HG03175 (cell line): ENCODE measurements at regions not wholly inside any gene's neighbourhood (a gene's known extent, or its start where the extent isn't known, plus 50 kb on each side); places are given as distances from the start of the nearest gene placed in this dataset.

Experiments used
- ATAC-seq: cut with Tn5 transposase; IDR thresholded peaks from one replicate; pipeline ENCODE4 v1.9.1; 2021; ENCODE audit warnings: mild to moderate bottlenecking, moderate library complexity; ENCODE audit not compliant: unreplicated experiment

DNA sequence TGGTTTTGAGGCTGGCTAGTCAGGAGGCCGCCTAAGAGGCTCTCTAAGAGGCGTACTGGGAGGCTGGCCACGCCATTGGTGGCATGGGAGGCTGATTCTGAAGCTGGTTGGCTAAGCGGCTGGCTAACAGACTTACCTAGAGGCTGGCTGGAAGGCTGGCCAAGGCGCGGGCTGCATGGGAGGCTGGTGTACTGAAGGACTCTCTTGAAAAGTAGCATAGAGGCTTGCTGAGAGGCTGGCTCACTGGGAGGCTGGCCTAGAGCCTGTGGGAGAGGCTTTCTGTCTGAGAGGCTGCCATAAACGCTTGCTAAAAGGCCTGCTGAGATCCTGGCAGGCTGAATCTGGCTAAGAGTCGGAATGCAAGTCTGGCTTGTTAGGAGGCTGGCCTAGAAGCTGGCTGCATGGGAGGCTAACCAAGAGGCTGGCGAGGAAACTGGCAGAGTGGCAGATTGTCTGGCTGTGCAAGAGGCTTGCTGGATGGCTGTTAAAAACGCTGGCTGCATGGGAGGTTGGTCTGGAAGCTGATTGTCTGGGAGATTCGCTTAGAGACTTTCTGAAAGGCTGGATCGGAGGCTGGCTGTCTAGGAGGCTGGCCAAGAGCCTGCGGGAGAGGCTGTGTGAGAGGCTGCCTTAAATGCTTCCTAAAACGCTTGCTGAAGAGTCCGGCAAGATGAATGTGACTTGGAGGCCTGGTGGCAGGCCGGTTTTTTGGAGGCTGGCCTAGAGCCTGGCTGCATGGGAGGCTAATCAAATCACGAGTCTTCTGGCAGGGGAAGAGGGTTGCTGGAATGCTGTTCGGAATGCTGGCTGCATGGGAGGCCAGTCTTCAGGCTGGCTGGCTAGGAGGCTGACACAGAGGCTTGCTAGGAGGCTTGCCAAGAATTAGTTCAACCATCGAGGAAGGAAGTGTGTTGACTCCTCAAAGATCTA is 134.2 kb downstream of the OR13A1 start:
- no peak for ATAC-seq

DNA sequence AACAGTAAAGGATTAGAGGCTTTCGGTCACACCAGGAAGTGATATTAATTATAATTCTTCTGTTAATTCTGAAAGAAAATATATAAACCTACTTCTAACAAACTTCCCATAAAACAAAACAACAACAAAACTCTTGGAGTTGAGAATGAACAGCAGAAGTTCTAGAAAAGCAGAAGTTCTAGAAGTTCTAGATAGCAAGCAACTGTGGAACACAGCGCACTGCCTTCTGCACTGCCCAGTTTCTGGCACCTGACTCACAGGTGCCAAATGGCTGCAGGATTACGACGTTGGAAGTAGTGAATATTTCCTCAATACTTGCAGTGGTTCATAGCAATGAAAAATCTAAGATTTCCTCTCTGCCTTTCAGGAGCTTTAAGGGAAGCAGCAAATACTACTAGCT is 132.2 kb downstream of the OR13A1 start:
- no peak for ATAC-seq

DNA sequence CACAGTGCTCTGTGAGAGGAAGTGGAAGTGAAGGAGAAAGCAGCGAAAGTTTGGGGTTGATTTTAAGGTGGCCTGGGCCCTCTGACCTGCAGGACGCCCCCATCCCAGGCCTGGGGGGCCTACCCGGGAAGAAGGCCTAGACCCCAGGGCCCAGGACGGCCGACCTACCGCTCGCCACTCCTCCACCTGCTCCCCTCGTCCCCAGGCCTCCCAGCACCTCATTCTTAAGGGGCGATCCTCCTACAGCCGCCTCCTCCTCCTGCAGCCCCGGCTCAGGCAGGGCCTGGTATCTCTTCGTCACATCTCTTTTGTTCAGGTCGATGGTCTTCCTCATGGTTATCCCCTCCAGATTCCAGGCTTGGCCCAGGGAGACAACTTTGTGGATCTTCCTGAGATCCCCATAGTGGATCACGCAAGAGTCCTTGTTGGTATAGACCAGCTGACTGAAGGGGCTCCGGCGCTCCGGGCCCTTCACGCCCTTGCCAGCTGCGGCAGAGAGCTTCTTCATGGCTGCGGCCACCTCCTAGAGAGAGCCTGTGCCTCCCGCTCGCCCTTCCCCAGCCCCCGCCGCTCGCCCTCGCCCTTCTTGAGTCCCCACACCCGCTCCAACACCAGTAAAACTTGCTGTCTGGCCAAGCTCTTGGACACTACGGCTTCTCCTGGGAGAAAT is 117.5 kb downstream of the OR13A1 start:
- ATAC-seq = no peak

GRCh38 chr10:45198486-45199204 is 116.8 kb downstream of the OR13A1 start:
- no peak for ATAC-seq

- ATAC-seq = no peak
These were observed 116.1 kb downstream of the OR13A1 start for GRCh38 chr10:45199205-45199740.

DNA sequence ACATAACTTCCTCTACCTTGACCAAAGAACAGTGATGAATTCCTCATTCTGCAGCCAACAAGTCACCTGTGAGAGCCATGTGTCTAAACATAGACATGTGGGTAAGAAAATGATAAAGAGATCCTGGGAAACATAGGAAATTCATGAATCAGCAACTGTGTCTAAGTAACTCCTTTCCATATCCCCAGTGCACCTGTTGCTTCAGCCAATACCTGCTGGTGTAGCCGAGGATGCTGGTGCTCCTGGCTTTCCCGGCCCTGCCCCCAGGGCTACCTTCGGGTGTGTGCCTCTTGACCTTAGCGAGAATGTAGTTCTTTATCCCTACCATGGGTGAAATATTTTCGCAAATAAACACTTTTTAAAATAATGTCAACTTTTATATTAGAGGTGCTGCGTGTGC is 114.1 kb downstream of the OR13A1 start:
- no peak for ATAC-seq

GRCh38 chr10:45202242-45202641 is 113.2 kb downstream of the OR13A1 start:
- no peak for ATAC-seq

- ATAC-seq = no peak
These were observed 110.2 kb downstream of the OR13A1 start for GRCh38 chr10:45204954-45205775.

DNA sequence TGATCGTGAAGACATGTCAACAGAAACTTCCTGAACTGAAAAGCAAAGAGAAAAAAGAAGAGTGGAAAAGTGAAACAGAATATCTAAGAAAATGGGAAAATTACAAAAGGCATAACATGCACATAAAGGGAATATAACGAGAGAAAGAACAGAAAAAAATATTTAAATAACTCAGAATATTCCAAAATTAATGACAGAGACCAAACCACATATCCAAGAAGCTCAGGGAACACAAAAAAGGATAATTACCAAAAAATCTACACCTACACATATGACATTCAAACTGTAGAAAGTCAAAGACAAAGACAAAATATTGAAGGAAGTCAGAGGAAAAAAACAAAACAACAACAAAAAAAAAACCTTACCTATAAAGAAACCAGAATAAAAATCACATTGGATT is 105.5 kb downstream of the OR13A1 start:
- ATAC-seq = no peak

- ATAC-seq = no peak
These were observed 103.8 kb downstream of the OR13A1 start for GRCh38 chr10:45211576-45211975.

GRCh38 chr10:45219416-45219815 is 96.0 kb downstream of the OR13A1 start:
- ATAC-seq = no peak

GRCh38 chr10:45220931-45221330 is 94.5 kb downstream of the OR13A1 start:
- no peak for ATAC-seq

GRCh38 chr10:45224219-45224841 is 91.1 kb downstream of the OR13A1 start:
- no peak for ATAC-seq

DNA sequence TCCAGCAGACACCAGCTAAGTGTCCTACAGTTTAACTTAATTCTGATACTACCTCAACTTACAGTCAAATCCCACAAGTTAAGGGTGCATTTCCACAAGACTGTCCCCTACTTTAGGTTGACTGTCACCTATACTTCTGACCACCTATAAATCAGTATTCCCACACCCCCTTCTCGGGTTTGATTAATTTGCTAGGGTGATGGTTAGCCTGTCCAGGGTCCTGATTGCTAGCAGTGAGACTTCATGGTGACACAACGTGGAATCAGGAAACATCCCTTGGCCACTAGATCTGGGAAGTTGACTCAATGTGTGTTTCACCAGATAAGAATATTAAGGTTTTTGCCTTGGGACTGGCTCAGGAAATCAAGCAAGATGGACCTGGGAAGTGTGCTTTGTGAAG is 88.4 kb downstream of the OR13A1 start:
- ATAC-seq = no peak

GRCh38 chr10:45227456-45227855 is 88.0 kb downstream of the OR13A1 start:
- no peak for ATAC-seq

DNA sequence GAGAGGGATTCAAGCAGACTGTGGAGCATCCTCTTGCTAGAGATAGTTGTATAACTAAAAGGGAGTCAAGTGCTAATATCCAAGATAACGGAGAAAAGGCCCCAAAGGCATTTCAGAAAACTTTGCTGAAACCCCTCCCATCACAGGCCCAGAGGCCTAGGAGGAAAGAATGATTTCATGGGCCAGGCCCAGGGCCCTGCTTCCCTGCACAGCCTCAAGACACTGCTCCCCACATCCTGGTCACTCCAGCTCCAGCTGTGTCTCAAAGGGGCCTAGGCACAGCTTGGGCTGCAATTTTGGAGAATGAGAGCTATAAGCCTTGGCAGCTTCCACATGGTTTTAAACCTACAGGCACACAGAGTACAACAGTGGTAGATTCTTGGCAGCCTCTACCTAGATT is 85.6 kb downstream of the OR13A1 start:
- no peak for ATAC-seq

DNA sequence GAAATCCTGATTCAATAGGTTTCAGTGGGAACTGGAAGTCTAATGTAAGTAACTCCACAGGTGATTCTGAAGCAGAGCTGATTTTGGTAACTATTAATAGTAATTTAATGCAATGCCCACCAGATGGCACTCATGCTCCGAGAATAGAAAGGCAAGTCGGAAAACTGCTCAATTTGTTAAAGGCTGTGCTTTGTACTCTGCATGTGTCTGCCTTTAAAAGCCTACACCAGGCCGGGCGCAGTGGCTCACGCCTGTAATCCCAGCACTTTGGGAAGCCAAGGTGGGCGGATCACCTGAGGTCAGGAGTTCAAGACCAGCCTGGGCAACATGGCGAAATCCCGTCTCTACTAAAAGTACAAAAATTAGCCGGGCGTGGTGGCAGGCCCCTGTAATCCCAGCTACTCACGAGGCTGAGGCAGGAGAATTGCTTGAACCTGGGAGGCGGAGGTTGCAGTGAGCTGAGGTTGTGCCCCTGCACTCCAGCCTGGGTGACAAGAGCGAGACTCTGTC is 80.1 kb downstream of the OR13A1 start:
- ATAC-seq = peak; percentile 55

- ATAC-seq = no peak
These were observed 79.6 kb downstream of the OR13A1 start for GRCh38 chr10:45235798-45236220.

DNA sequence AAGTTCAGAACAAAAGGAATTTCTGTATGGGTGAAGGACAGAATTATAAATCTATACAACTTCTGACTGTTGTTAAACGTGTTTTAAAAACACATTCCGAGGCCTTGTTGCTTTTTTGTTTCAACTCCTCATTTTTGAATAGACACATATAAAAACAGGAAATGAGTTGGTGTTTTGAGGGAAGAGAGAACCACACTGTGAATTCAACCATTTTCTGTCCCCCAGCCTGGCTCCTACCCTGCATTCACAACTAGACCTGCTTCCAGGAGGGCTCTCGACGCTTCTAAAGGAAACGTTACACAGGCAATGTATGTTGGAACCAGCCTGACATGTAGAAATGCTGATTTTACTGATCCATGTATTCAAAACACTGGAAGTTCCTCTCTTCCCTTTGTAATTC is 76.5 kb downstream of the OR13A1 start:
- no peak for ATAC-seq

DNA sequence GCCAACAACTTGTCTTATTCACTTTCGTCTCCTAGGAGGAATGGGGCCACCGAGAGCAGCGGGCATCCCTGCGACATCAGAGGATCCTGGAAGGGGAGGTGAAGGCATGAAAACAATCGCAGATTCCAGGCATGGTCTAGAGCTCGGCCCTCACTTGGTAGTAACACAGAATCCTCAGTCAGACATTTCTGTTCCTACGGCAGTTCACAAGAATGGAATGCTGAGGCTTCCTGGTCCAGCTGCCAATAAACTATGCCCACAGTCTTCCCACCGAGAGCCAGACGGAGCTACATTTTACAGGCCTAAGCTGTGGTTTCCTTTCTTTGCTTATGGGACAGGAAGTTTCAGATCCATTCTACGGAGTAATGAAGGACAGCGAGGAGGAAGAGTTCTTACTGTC is 75.8 kb downstream of the OR13A1 start:
- ATAC-seq = no peak
